ENCODE measurements at regions not wholly inside any gene's neighbourhood (a gene's known extent, or its start where the extent isn't known, plus 50 kb on each side); places are given as distances from the start of the nearest gene placed in this dataset.
"Not testable (repeated sequence)": the region's sequence is repeated elsewhere in the genome, so short reads cannot be mapped to it uniquely, and the experiment has no call there.

- H4K20me1 ChIP-seq (ENCODE audit: control insufficient read depth, insufficient read depth): no peaks in the 10 kb centered on the region
- no peaks in the 10 kb centered on the region for H3K4me1 ChIP-seq (ENCODE audit: control insufficient read depth, insufficient read depth, low read length)
- no peak overlapping the region for H3K4me3 ChIP-seq
- H3K27ac ChIP-seq (ENCODE audit: control insufficient read depth, insufficient read depth): no peak overlapping the region
- no peak for TF ChIP-seq IRF3 (IDR thresholded peaks at IDR 0.05)
- TF ChIP-seq TAF1 (IDR thresholded peaks at IDR 0.05; ENCODE audit: borderline replicate concordance, low read depth, low read length): no peak
- TF ChIP-seq STAT3 (IDR thresholded peaks at IDR 0.05; ENCODE audit: low read depth, low read length): no peak
- no peak for TF ChIP-seq ZNF217 (IDR thresholded peaks at IDR 0.05)
- TF ChIP-seq ZNF384 (IDR thresholded peaks at IDR 0.05; ENCODE audit: borderline replicate concordance, low read depth, low read length): no peak
- TF ChIP-seq MTA2 (IDR thresholded peaks at IDR 0.05; ENCODE audit: low read depth): no peak
- CTCF ChIA-PET: no interaction called here
- no peaks in the 10 kb centered on the region for H3K36me3 ChIP-seq (ENCODE audit: control insufficient read depth in 2 of 2, insufficient read depth in 2 of 2, low read length in 1 of 2)
- H3K9me3 ChIP-seq (replicated peaks; ENCODE audit: control insufficient read depth, insufficient read depth, low read length): no peaks in the 10 kb centered on the region
- POLR2A ChIA-PET: no interaction called here
- DNase-seq (ENCODE audit: low read depth, low spot score): no peak
- ATAC-seq: no peak
- RAD21 ChIA-PET (ENCODE audit: unreplicated experiment): no interaction called here
- intact Hi-C loops (cut with micrococcal nuclease; ENCODE audit: unreplicated experiment) (no loop called here), in situ Hi-C loops (cut with MboI) (no loop called here)
- 13% methylated on average over 6 of the region's 6 CpGs for WGBS (ENCODE audit: insufficient coverage, insufficient replicate concordance, low lambda C conversion rate, missing lambda C conversion rate)
- BruUV-seq (replicated peaks): no TSS peak
- H3K4me2 ChIP-seq (ENCODE audit: control insufficient read depth, insufficient read depth): no peak overlapping the region
- H3K27me3 ChIP-seq (replicated peaks in 1 of 2; ENCODE audit: control insufficient read depth in 2 of 2, insufficient read depth in 2 of 2, low read length in 1 of 2): no peaks in the 10 kb centered on the region
- no peak for FAIRE-seq
- H3K79me2 ChIP-seq (ENCODE audit: control insufficient read depth, insufficient read depth, low read length): no peaks in the 10 kb centered on the region
- H2AFZ ChIP-seq (ENCODE audit: control insufficient read depth, low read depth, low read length): no peak overlapping the region
- H3K9ac ChIP-seq (ENCODE audit: control insufficient read depth, insufficient read depth, low read length): no peak overlapping the region
- SMC1A ChIA-PET (ENCODE audit: uncharacterized antibody, unreplicated experiment): no interaction called here
Measured at GRCh38 chr3:147297761-147298350, 108.5 kb downstream of the ZIC4 start.

- DNase-seq (ENCODE audit: low read depth, low spot score); H3K79me2 ChIP-seq (ENCODE audit: control insufficient read depth, insufficient read depth, low read length); CTCF ChIA-PET; ATAC-seq; H3K27me3 ChIP-seq (replicated peaks in 1 of 2; ENCODE audit: control insufficient read depth in 2 of 2, insufficient read depth in 2 of 2, low read length in 1 of 2); H3K36me3 ChIP-seq (ENCODE audit: control insufficient read depth in 2 of 2, insufficient read depth in 2 of 2, low read length in 1 of 2); H3K27ac ChIP-seq (ENCODE audit: control insufficient read depth, insufficient read depth); H3K4me2 ChIP-seq (ENCODE audit: control insufficient read depth, insufficient read depth); FAIRE-seq; SMC1A ChIA-PET (ENCODE audit: uncharacterized antibody, unreplicated experiment); H4K20me1 ChIP-seq (ENCODE audit: control insufficient read depth, insufficient read depth); H2AFZ ChIP-seq (ENCODE audit: control insufficient read depth, low read depth, low read length); intact Hi-C loops (cut with micrococcal nuclease; ENCODE audit: unreplicated experiment); H3K9me3 ChIP-seq (replicated peaks; ENCODE audit: control insufficient read depth, insufficient read depth, low read length); in situ Hi-C loops (cut with MboI); H3K9ac ChIP-seq (ENCODE audit: control insufficient read depth, insufficient read depth, low read length); H3K4me3 ChIP-seq; POLR2A ChIA-PET; BruUV-seq (replicated peaks); RAD21 ChIA-PET (ENCODE audit: unreplicated experiment); H3K4me1 ChIP-seq (ENCODE audit: control insufficient read depth, insufficient read depth, low read length): not testable (repeated sequence)
- WGBS (ENCODE audit: insufficient coverage, insufficient replicate concordance, low lambda C conversion rate, missing lambda C conversion rate): 10% methylated on average over 4 of the region's 4 CpGs
Measured at GRCh38 chr3:147287370-147287769, 119.0 kb downstream of the ZIC4 start.
